Neural cell (in vitro differentiated cells): ENCODE measurements at regions not wholly inside any gene's neighbourhood (a gene's known extent, or its start where the extent isn't known, plus 50 kb on each side); places are given as distances from the start of the nearest gene placed in this dataset.

ENCODE experiments used
- H2AFZ ChIP-seq: fragments of 200-600, 300-800 bp; sonication (generic), shearing (Covaris generic); 2 replicates; pipeline ENCODE4 v1.6.0; 2014; ENCODE audit warnings: low read depth, mild to moderate bottlenecking, antibody characterized with exemption, low read length, moderate library complexity
- H3F3A ChIP-seq: fragments of 200-600 bp; shearing (Covaris generic); 2 replicates; pipeline ENCODE4 v1.6.1; 2016; ENCODE audit warnings: mild to moderate bottlenecking, moderate library complexity, mixed read lengths, antibody characterized with exemption, low read length; ENCODE audit not compliant: insufficient read depth, poor library complexity, severe bottlenecking
- H3K27ac ChIP-seq: fragments of 200-600, 300-800 bp; sonication (generic), shearing (Covaris generic); 2 replicates; pipeline ENCODE4 v1.5.1; 2014; ENCODE audit warnings: mild to moderate bottlenecking, low read length, moderate library complexity
- H3K27me3 ChIP-seq: fragments of 300-800, 200-600 bp; sonication (generic), shearing (Covaris generic); 2 replicates; pipeline ENCODE4 v1.6.0; 2014; ENCODE audit warnings: mild to moderate bottlenecking, low read depth, low read length, moderate library complexity; ENCODE audit not compliant: insufficient read depth
- H3K36me3 ChIP-seq: fragments of 300-800, 200-600 bp; sonication (generic), shearing (Covaris generic); 2 replicates; pipeline ENCODE4 v1.5.1; 2014; ENCODE audit warnings: mild to moderate bottlenecking, antibody characterized with exemption, low read length, moderate library complexity; ENCODE audit not compliant: insufficient read depth
- H3K4me2 ChIP-seq: fragments of 300-800, 200-600 bp; sonication (generic), shearing (Covaris generic); 2 replicates; pipeline ENCODE4 v1.6.0; 2014; ENCODE audit warnings: mild to moderate bottlenecking, low read length
- H3K4me3 ChIP-seq: fragments of 300-800, 200-600 bp; sonication (generic), shearing (Covaris generic); 2 replicates; pipeline ENCODE4 v1.5.1; 2014; ENCODE audit warnings: mild to moderate bottlenecking, low read length, moderate library complexity
- H3K79me2 ChIP-seq: fragments of 200-600 bp; shearing (Covaris generic); replicated peaks from 2 replicates; pipeline ENCODE4 v1.6.0; 2014; ENCODE audit warnings: mild to moderate bottlenecking, low read length, moderate library complexity; ENCODE audit not compliant: insufficient read depth
- H3K9ac ChIP-seq: fragments of 300-800, 200-600 bp; sonication (generic), shearing (Covaris generic); 2 replicates; pipeline ENCODE4 v1.6.1; 2016; ENCODE audit warnings: mild to moderate bottlenecking, low read length, mixed read lengths
- H3K9me2 ChIP-seq: fragments of 200-600 bp; shearing (Covaris generic); 2 replicates; pipeline ENCODE4 v1.6.1; 2016; ENCODE audit warnings: mild to moderate bottlenecking, low read length, mixed read lengths; ENCODE audit not compliant: insufficient read depth
- H3K9me3 ChIP-seq: fragments of 200-600, 300-800 bp; sonication (generic), shearing (Covaris generic); 2 replicates; pipeline ENCODE4 v1.6.1; 2016; ENCODE audit warnings: mild to moderate bottlenecking, mixed run types, low read length, moderate library complexity, mixed read lengths
- H4K20me1 ChIP-seq: fragments of 200-600 bp; shearing (Covaris generic); 2 replicates; pipeline ENCODE4 v1.6.1; 2016; ENCODE audit warnings: mild to moderate bottlenecking, mixed run types; ENCODE audit not compliant: insufficient read depth
- EP300 ChIP-seq: fragments of 450-650 bp; conservative IDR thresholded peaks from 2 replicates; pipeline ENCODE4 v1.6.1; 2014; ENCODE audit warnings: antibody characterized with exemption, mild to moderate bottlenecking, moderate library complexity; ENCODE audit not compliant: poor library complexity, severe bottlenecking
- EZH2 ChIP-seq: fragments of 200-600, 300-800 bp; shearing (Covaris generic), sonication (generic); IDR thresholded peaks from 2 replicates; pipeline ENCODE4 v1.6.1; 2014; ENCODE audit warnings: antibody characterized with exemption, low read length, borderline replicate concordance, mild to moderate bottlenecking; ENCODE audit not compliant: insufficient read depth, poor library complexity, severe bottlenecking
- MXI1 ChIP-seq: fragments of 450-650 bp; conservative IDR thresholded peaks from 2 replicates; pipeline ENCODE4 v1.6.1; 2014; ENCODE audit warnings: antibody characterized with exemption, mild to moderate bottlenecking; ENCODE audit not compliant: poor library complexity, severe bottlenecking
- POLR2AphosphoS5 ChIP-seq: IDR thresholded peaks from 2 replicates; pipeline ENCODE4 v1.6.1; 2012
- RAD21 ChIP-seq: fragments of 450-650 bp; conservative IDR thresholded peaks from 2 replicates; pipeline ENCODE4 v1.6.1; 2014; ENCODE audit warnings: antibody characterized with exemption, mild to moderate bottlenecking, moderate library complexity
- SMC3 ChIP-seq: fragments of 450-650 bp; conservative IDR thresholded peaks from 2 replicates; pipeline ENCODE4 v1.6.1; 2014; ENCODE audit warnings: antibody characterized with exemption, mild to moderate bottlenecking, moderate library complexity; ENCODE audit not compliant: poor library complexity
- TAF1 ChIP-seq: IDR thresholded peaks from 2 replicates; pipeline ENCODE4 v1.6.1; 2012; ENCODE audit warnings: low read depth
- TF ChIP-seq, protein P1 (sequence below): IDR thresholded peaks from 2 replicates; pipeline ENCODE4 v1.6.1; 2012; ENCODE audit warnings: borderline replicate concordance
- TF ChIP-seq, protein P2 (sequence below): fragments of 450-650 bp; IDR thresholded peaks from 2 replicates; pipeline ENCODE4 v1.5.1; 2014; ENCODE audit warnings: antibody characterized with exemption, mild to moderate bottlenecking, moderate library complexity; ENCODE audit not compliant: poor library complexity, severe bottlenecking

DNA sequence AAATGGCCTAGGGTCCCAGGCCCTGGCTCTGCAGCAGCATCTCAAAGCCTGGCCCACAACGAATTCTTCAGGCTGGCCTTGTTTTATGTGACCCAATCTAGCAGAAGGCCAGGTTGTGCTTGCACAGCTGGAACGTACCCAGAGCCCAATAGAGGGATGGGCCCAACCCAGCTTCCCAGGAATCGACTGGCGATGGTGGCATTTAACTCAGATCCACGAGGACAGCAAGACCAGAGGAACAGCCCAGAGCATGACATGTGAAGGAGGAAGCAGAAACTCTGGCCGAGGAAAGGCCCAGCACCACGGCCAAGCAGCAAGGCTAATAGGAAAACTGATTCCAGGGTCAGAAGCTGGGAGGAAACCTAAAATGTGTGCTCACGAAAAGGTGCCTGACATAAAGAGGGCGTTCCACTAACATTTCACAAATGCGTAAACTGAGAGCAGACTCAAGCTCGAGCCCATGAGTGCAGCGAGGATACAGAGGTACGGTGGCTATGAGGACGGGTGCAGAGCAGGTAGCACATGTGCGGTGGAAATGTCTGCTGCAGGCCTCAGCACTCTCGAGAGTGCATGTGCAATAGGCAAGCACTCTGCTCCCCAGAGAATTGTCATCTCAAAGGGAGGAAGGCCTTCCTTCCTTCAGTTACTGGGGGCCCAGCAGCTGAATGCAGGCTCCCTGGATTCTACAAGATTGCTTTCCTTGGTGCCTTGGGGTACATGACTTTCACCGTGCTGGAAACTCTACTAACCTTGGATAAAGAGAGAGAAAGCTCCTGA is 156.9 kb upstream of the GLI2 start:
- H3K27me3 ChIP-seq: peaks cover 29% of the 10 kb centered on the region
- no peaks in the 10 kb centered on the region for H4K20me1 ChIP-seq
- H3K36me3 ChIP-seq: no peaks in the 10 kb centered on the region
- no peak overlapping the region for H3K9ac ChIP-seq
- no peak overlapping the region for H3K4me3 ChIP-seq
- H2AFZ ChIP-seq: no peak overlapping the region
- H3F3A ChIP-seq: no peaks in the 10 kb centered on the region
- TF ChIP-seq TAF1: no peak
- no peak for TF ChIP-seq RAD21
- TF ChIP-seq, protein P1, sequence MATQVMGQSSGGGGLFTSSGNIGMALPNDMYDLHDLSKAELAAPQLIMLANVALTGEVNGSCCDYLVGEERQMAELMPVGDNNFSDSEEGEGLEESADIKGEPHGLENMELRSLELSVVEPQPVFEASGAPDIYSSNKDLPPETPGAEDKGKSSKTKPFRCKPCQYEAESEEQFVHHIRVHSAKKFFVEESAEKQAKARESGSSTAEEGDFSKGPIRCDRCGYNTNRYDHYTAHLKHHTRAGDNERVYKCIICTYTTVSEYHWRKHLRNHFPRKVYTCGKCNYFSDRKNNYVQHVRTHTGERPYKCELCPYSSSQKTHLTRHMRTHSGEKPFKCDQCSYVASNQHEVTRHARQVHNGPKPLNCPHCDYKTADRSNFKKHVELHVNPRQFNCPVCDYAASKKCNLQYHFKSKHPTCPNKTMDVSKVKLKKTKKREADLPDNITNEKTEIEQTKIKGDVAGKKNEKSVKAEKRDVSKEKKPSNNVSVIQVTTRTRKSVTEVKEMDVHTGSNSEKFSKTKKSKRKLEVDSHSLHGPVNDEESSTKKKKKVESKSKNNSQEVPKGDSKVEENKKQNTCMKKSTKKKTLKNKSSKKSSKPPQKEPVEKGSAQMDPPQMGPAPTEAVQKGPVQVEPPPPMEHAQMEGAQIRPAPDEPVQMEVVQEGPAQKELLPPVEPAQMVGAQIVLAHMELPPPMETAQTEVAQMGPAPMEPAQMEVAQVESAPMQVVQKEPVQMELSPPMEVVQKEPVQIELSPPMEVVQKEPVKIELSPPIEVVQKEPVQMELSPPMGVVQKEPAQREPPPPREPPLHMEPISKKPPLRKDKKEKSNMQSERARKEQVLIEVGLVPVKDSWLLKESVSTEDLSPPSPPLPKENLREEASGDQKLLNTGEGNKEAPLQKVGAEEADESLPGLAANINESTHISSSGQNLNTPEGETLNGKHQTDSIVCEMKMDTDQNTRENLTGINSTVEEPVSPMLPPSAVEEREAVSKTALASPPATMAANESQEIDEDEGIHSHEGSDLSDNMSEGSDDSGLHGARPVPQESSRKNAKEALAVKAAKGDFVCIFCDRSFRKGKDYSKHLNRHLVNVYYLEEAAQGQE: no peak
- TF ChIP-seq POLR2AphosphoS5: no peak
- no peak for TF ChIP-seq MXI1
- no peak for TF ChIP-seq SMC3
- no peak for TF ChIP-seq EP300
- TF ChIP-seq, protein P2, sequence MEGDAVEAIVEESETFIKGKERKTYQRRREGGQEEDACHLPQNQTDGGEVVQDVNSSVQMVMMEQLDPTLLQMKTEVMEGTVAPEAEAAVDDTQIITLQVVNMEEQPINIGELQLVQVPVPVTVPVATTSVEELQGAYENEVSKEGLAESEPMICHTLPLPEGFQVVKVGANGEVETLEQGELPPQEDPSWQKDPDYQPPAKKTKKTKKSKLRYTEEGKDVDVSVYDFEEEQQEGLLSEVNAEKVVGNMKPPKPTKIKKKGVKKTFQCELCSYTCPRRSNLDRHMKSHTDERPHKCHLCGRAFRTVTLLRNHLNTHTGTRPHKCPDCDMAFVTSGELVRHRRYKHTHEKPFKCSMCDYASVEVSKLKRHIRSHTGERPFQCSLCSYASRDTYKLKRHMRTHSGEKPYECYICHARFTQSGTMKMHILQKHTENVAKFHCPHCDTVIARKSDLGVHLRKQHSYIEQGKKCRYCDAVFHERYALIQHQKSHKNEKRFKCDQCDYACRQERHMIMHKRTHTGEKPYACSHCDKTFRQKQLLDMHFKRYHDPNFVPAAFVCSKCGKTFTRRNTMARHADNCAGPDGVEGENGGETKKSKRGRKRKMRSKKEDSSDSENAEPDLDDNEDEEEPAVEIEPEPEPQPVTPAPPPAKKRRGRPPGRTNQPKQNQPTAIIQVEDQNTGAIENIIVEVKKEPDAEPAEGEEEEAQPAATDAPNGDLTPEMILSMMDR: no peak
- H3K27ac ChIP-seq: no peak overlapping the region
- no peaks in the 10 kb centered on the region for H3K79me2 ChIP-seq
- no peaks in the 10 kb centered on the region for H3K9me2 ChIP-seq
- H3K9me3 ChIP-seq: peaks cover 4% of the 10 kb centered on the region
- no peak overlapping the region for H3K4me2 ChIP-seq

DNA sequence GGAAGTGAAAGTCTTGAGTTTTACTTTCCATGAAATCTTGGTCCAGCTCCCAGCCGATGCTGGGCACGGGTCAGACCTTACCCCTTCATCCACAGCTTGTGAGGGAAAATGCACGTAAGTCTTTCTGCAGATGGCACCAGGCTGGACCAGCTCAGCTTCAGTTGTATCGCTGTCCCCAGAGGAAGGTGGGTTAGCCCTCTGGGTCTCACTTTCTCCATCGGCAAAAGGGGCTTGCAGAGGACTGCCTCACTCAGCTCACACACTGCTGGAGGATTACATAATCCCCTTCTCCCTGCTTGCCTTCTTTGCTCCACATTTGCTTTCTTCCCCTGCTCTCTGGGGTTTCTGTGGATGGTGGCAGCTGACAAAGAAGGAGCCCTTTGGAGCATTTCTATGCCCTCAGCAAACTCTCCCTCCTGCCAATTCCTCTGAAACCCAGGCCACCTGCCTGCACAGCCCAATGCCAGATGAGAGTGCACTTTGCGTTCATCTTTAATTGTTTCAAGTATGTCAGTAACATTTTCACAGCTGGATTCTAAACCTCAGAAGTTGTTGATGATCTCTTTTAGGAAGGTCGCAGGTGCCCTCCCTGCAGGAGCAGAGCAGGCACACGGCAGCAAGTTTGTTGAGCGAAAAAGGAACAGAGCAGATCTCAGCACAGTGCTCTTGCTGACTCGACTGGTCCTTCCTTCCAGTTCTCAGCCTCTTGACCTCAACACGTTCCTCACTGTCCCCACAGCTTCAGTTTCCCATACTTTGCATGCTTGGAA is 155.6 kb upstream of the GLI2 start:
- no peak overlapping the region for H3K27ac ChIP-seq
- H3F3A ChIP-seq: no peaks in the 10 kb centered on the region
- H2AFZ ChIP-seq: no peak overlapping the region
- no peak overlapping the region for H3K4me3 ChIP-seq
- H3K9ac ChIP-seq: no peak overlapping the region
- H3K9me2 ChIP-seq: no peaks in the 10 kb centered on the region
- peaks cover 4% of the 10 kb centered on the region for H3K9me3 ChIP-seq
- peaks cover 29% of the 10 kb centered on the region for H3K27me3 ChIP-seq
- H4K20me1 ChIP-seq: no peaks in the 10 kb centered on the region
- H3K79me2 ChIP-seq: no peaks in the 10 kb centered on the region
- no peaks in the 10 kb centered on the region for H3K36me3 ChIP-seq
- no peak for TF ChIP-seq MXI1
- no peak for TF ChIP-seq TAF1
- TF ChIP-seq SMC3: no peak
- no peak for TF ChIP-seq RAD21
- TF ChIP-seq, protein P2: no peak
- no peak for TF ChIP-seq EZH2
- TF ChIP-seq EP300: no peak
- no peak for TF ChIP-seq POLR2AphosphoS5
- TF ChIP-seq, protein P1: no peak
- H3K4me2 ChIP-seq: no peak overlapping the region
